DND-41 (cell line): ENCODE measurements at regions not wholly inside any gene's neighbourhood (a gene's known extent, or its start where the extent isn't known, plus 50 kb on each side); places are given as distances from the start of the nearest gene placed in this dataset.

Experiments
- ATAC-seq: fragments of 200-7000 bp; cut with Tn5 transposase; 3 replicates; pipeline ENCODE4 v1.9.1; 2021; ENCODE audit warnings: low read depth; ENCODE audit not compliant: insufficient read depth
- DNase-seq: peaks from one replicate; pipeline ENCODE4 v3.0.0-alpha.2; 2020
- H2AFZ ChIP-seq: 2 replicates; pipeline ENCODE4 v1.6.0; 2012; ENCODE audit warnings: low read depth, low read length
- H3K27ac ChIP-seq: 2 replicates; pipeline ENCODE4 v1.5.1; 2012; ENCODE audit warnings: low read length, inconsistent platforms
- H3K27me3 ChIP-seq: fragments of 200-600 bp; sonication (generic); 2 replicates; pipeline ENCODE4 v1.6.0; 2012; ENCODE audit warnings: low read length, mild to moderate bottlenecking, inconsistent platforms; ENCODE audit not compliant: insufficient read depth, poor library complexity
- H3K36me3 ChIP-seq: 2 replicates; pipeline ENCODE4 v1.5.1; 2012; ENCODE audit warnings: low read length, inconsistent platforms; ENCODE audit not compliant: insufficient read depth
- H3K4me1 ChIP-seq: 2 replicates; pipeline ENCODE4 v1.5.1; 2012; ENCODE audit warnings: mild to moderate bottlenecking, low read length; ENCODE audit not compliant: insufficient read depth
- H3K4me2 ChIP-seq: 2 replicates; pipeline ENCODE4 v1.6.0; 2012; ENCODE audit warnings: mild to moderate bottlenecking, moderate library complexity, low read length, inconsistent platforms; ENCODE audit not compliant: insufficient read depth
- H3K4me3 ChIP-seq, 2 experiments: fragments of 200-600 bp in 1 of 2; shearing (Covaris generic) in 1 of 2; 2 replicates each; pipeline ENCODE4 v1.5.1; 2012 to 2016; ENCODE audit warnings: inconsistent platforms in 2 of 2, low read length in 2 of 2, mild to moderate bottlenecking in 2 of 2, low read depth in 1 of 2, moderate library complexity in 1 of 2
- H3K79me2 ChIP-seq: 2 replicates; pipeline ENCODE4 v1.6.0; 2012; ENCODE audit warnings: low read length, inconsistent platforms; ENCODE audit not compliant: insufficient read depth
- H3K9ac ChIP-seq: 2 replicates; pipeline ENCODE4 v1.6.0; 2012; ENCODE audit warnings: low read depth, mild to moderate bottlenecking, inconsistent platforms, low read length, moderate library complexity
- H3K9me3 ChIP-seq: 2 replicates; pipeline ENCODE4 v1.5.1; 2012; ENCODE audit warnings: low read length, moderate library complexity, mild to moderate bottlenecking, inconsistent platforms; ENCODE audit not compliant: insufficient read depth, severe bottlenecking
- H4K20me1 ChIP-seq: 2 replicates; pipeline ENCODE4 v1.6.0; 2012; ENCODE audit warnings: low read length; ENCODE audit not compliant: insufficient read depth
- EZH2 ChIP-seq: IDR thresholded peaks from 3 replicates; pipeline ENCODE4 v1.6.1; 2012; ENCODE audit warnings: borderline replicate concordance, low read depth, mild to moderate bottlenecking, moderate library complexity, low read length, inconsistent platforms; ENCODE audit not compliant: severe bottlenecking
- TF ChIP-seq, protein P1 (sequence below): IDR thresholded peaks from 2 replicates; pipeline ENCODE4 v1.5.1; 2012; ENCODE audit warnings: borderline replicate concordance, low read length, moderate library complexity, mild to moderate bottlenecking; ENCODE audit not compliant: poor library complexity, severe bottlenecking; ENCODE audit errors: extremely low read depth

DNA sequence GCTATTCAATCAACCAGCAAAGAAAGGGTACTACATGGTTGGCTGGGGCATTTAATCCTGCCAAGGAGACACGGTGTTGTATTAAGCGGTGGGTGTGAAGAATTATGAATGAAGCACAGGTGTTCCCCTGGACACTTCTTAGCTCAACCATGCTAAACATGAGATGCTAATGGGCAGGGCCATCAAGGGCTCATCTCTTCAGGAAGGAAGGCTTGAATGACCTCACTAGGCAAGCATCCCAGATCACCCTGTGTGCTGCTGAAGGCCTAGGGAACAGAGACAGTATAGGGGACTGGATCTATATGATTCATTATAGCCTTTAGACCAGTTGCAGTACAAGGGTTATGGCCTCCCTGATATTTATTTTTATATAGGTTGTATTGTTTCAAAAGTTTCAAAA is 221.3 kb upstream of the SLCO3A1 start:
- no peaks in the 10 kb centered on the region for H3K9me3 ChIP-seq
- no peaks in the 10 kb centered on the region for H3K36me3 ChIP-seq
- TF ChIP-seq, protein P1, sequence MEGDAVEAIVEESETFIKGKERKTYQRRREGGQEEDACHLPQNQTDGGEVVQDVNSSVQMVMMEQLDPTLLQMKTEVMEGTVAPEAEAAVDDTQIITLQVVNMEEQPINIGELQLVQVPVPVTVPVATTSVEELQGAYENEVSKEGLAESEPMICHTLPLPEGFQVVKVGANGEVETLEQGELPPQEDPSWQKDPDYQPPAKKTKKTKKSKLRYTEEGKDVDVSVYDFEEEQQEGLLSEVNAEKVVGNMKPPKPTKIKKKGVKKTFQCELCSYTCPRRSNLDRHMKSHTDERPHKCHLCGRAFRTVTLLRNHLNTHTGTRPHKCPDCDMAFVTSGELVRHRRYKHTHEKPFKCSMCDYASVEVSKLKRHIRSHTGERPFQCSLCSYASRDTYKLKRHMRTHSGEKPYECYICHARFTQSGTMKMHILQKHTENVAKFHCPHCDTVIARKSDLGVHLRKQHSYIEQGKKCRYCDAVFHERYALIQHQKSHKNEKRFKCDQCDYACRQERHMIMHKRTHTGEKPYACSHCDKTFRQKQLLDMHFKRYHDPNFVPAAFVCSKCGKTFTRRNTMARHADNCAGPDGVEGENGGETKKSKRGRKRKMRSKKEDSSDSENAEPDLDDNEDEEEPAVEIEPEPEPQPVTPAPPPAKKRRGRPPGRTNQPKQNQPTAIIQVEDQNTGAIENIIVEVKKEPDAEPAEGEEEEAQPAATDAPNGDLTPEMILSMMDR, result no peak
- no peak for TF ChIP-seq EZH2
- H3K27me3 ChIP-seq, result no peaks in the 10 kb centered on the region
- DNase-seq (no peak), ATAC-seq (no peak)
- no peak overlapping the region for H3K4me3 ChIP-seq
- H3K27ac ChIP-seq, result no peak overlapping the region
- no peaks in the 10 kb centered on the region for H3K79me2 ChIP-seq
- no peak overlapping the region for H3K9ac ChIP-seq
- no peak overlapping the region for H3K4me2 ChIP-seq
- H3K4me1 ChIP-seq, result no peaks in the 10 kb centered on the region
- no peaks in the 10 kb centered on the region for H4K20me1 ChIP-seq
- H2AFZ ChIP-seq, result no peak overlapping the region

DNA sequence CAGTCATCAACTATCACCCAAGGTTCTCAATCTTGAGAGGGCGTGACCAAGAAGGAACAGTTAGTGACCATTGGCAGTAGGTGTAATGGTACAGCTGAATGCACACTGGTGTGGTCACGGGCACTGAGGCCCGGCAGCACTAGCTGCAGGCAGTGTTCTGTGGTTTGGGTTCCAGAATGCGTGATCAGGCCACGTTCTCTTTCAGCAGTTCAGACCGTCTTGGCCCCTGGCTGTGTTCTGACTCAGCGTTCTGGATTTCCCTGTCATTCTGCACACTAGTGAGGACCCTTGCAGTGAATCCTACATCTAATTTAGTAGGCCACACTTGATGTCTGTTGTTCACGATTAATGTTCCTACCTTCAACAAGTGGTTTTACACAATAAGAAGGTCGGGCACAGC is 220.5 kb upstream of the SLCO3A1 start:
- Histone ChIP-seq H3K36me3 (no peaks in the 10 kb centered on the region), H3K9me3 (no peaks in the 10 kb centered on the region), H2AFZ (no peak overlapping the region), H3K4me1 (no peaks in the 10 kb centered on the region), H3K27me3 (no peaks in the 10 kb centered on the region), H3K9ac (no peak overlapping the region), H3K79me2 (no peaks in the 10 kb centered on the region), H3K4me2 (no peak overlapping the region), H3K4me3 (no peak overlapping the region), H4K20me1 (no peaks in the 10 kb centered on the region), H3K27ac (no peak overlapping the region)
- TF ChIP-seq EZH2, result no peak
- TF ChIP-seq, protein P1, result no peak
- DNase-seq (no peak), ATAC-seq (no peak)

DNA sequence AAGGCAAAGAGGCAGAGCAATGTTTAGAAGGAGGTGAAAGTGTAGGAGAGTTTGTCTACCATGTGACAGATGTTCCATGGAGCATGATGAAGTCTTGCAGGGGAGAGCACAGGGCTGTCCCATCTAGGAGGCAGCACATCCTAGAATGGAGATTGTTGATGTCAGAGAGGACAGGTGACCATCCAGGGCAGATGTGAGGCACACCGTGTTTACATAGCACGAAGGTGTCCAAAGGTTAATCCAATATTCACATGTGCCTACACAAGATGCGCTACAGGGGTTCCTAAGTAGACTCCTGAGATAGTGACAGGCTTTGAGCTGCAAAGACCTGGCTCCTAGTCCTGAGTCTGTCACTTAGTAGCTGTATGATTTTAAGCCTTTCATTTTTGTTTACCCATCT is 219.3 kb upstream of the SLCO3A1 start:
- TF ChIP-seq EZH2, result no peak
- TF ChIP-seq, protein P1, result no peak
- H3K4me1 ChIP-seq, result no peaks in the 10 kb centered on the region
- H3K4me3 ChIP-seq, result no peak overlapping the region
- no peaks in the 10 kb centered on the region for H3K27me3 ChIP-seq
- ATAC-seq (no peak), DNase-seq (no peak)
- no peak overlapping the region for H3K4me2 ChIP-seq
- H3K36me3 ChIP-seq, result no peaks in the 10 kb centered on the region
- no peak overlapping the region for H3K27ac ChIP-seq
- no peak overlapping the region for H3K9ac ChIP-seq
- H3K9me3 ChIP-seq, result no peaks in the 10 kb centered on the region
- H2AFZ ChIP-seq, result no peak overlapping the region
- H4K20me1 ChIP-seq, result no peaks in the 10 kb centered on the region
- no peaks in the 10 kb centered on the region for H3K79me2 ChIP-seq

DNA sequence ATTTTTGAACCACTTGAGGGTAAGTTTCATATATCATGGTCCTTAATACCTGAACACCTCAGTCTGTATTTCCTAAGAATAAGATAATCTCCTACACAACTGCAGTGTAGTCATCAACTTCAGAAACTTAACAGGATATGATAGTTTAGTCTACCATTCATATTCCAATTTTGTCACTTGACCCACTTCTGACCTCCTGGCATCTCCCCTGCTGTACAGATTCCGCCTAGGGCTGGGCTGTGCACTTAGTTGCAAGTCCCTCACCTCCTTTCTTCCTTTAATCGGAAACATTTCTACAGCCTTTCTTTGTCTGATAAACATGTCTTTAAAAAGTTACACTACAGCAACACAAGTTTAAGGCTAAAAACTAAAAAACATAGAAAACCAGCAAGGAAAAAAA is 218.4 kb upstream of the SLCO3A1 start:
- Histone ChIP-seq H4K20me1 (no peaks in the 10 kb centered on the region), H2AFZ (no peak overlapping the region), H3K9ac (no peak overlapping the region), H3K36me3 (no peaks in the 10 kb centered on the region), H3K4me3 (no peak overlapping the region), H3K27me3 (no peaks in the 10 kb centered on the region), H3K4me2 (no peak overlapping the region), H3K9me3 (peaks cover 2% of the 10 kb centered on the region), H3K79me2 (no peaks in the 10 kb centered on the region), H3K4me1 (no peaks in the 10 kb centered on the region), H3K27ac (no peak overlapping the region)
- TF ChIP-seq, protein P1, result no peak
- TF ChIP-seq EZH2, result no peak
- DNase-seq (no peak), ATAC-seq (no peak)
